ENCODE measurements at regions not wholly inside any gene's neighbourhood (a gene's known extent, or its start where the extent isn't known, plus 50 kb on each side); places are given as distances from the start of the nearest gene placed in this dataset.
A peak's percentile ranks its signal among the peaks of the same experiment; 100 is the strongest.

DNA sequence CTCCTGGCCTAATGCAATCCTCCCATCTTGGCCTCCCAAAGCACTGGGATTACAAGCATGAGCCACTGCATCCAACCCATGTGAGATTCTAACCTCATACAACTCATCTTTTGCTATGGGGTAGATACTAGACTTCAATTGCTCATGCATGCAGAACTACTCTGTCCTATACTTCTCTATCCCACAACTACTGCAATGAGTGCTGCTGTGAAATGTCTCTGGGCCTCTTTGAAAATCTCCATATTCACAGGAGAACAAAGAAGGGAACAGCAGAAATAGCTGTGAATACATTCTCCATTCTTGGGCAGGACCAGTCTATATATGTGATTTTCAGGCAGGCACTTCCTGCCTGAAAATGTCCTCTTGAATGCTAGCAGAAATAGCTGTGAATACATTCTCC, 220.7 kb upstream of the GRIP1 start (continued):
- TF ChIP-seq, protein P1, sequence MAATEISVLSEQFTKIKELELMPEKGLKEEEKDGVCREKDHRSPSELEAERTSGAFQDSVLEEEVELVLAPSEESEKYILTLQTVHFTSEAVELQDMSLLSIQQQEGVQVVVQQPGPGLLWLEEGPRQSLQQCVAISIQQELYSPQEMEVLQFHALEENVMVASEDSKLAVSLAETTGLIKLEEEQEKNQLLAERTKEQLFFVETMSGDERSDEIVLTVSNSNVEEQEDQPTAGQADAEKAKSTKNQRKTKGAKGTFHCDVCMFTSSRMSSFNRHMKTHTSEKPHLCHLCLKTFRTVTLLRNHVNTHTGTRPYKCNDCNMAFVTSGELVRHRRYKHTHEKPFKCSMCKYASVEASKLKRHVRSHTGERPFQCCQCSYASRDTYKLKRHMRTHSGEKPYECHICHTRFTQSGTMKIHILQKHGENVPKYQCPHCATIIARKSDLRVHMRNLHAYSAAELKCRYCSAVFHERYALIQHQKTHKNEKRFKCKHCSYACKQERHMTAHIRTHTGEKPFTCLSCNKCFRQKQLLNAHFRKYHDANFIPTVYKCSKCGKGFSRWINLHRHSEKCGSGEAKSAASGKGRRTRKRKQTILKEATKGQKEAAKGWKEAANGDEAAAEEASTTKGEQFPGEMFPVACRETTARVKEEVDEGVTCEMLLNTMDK (IDR thresholded peaks at IDR 0.05; ENCODE audit: borderline replicate concordance, insufficient read depth, low read depth, low read length, poor library complexity, severe bottlenecking), result no peak
- TF ChIP-seq, protein P2, sequence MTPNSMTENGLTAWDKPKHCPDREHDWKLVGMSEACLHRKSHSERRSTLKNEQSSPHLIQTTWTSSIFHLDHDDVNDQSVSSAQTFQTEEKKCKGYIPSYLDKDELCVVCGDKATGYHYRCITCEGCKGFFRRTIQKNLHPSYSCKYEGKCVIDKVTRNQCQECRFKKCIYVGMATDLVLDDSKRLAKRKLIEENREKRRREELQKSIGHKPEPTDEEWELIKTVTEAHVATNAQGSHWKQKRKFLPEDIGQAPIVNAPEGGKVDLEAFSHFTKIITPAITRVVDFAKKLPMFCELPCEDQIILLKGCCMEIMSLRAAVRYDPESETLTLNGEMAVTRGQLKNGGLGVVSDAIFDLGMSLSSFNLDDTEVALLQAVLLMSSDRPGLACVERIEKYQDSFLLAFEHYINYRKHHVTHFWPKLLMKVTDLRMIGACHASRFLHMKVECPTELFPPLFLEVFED (CRISPR knock-in tag; conservative IDR thresholded peaks at IDR 0.05), result no peak
- TF ChIP-seq BCL6 (CRISPR knock-in tag; IDR thresholded peaks at IDR 0.05), result no peak
- TF ChIP-seq ZNF224 (CRISPR knock-in tag; IDR thresholded peaks at IDR 0.05), result no peak
- no peak for TF ChIP-seq NFYB (IDR thresholded peaks at IDR 0.05; ENCODE audit: extremely low read depth, insufficient read length)

DNA sequence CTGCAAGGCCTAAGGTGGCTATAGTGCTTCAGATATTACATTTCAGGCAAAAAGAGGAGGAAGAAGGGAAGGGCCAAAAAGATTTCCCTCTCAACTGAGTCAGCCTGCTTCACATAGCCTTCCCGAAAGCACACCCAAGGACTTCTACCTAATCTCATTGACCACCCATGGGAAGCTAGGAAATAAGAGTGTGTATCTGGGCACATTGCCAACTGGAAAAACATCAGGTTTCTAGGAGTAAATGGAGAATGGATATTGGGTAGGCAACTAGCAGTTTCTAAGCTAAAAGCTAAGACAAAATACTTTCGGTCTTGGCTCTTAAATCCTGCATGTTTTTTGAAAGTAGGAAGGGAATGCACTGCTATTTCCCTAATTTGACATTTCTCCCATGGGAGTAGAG, 221.7 kb upstream of the GRIP1 start:
- TF ChIP-seq, protein P3, sequence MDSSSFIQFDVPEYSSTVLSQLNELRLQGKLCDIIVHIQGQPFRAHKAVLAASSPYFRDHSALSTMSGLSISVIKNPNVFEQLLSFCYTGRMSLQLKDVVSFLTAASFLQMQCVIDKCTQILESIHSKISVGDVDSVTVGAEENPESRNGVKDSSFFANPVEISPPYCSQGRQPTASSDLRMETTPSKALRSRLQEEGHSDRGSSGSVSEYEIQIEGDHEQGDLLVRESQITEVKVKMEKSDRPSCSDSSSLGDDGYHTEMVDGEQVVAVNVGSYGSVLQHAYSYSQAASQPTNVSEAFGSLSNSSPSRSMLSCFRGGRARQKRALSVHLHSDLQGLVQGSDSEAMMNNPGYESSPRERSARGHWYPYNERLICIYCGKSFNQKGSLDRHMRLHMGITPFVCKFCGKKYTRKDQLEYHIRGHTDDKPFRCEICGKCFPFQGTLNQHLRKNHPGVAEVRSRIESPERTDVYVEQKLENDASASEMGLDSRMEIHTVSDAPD (CRISPR knock-in tag; IDR thresholded peaks at IDR 0.05), result no peak
- no peak for TF ChIP-seq BCL6 (CRISPR knock-in tag; IDR thresholded peaks at IDR 0.05)
- peak; percentile 60 for TF ChIP-seq NFIC (IDR thresholded peaks at IDR 0.05)
- no peak for TF ChIP-seq TGIF2 (CRISPR knock-in tag; IDR thresholded peaks at IDR 0.05)
- intact Hi-C loops (cut with micrococcal nuclease) (no loop called here), in situ Hi-C loops (cut with MboI) (no loop called here)
- POLR2A ChIA-PET, result no interaction called here
- no peaks in the 10 kb centered on the region for H3K36me3 ChIP-seq (ENCODE audit: control insufficient read depth, insufficient read depth, low read length)
- H3K79me2 ChIP-seq (ENCODE audit: control insufficient read depth, insufficient read depth, low read length), result no peaks in the 10 kb centered on the region
- H3K27ac ChIP-seq (ENCODE audit: extremely low read depth, low read depth, low read length), result no peak overlapping the region
- WGBS (ENCODE audit: insufficient coverage, low coverage, missing lambda C conversion rate), result 3% methylated on average over 2 of the region's 2 CpGs
- no peak overlapping the region for H3K4me3 ChIP-seq
- H3K9me1 ChIP-seq (ENCODE audit: control insufficient read depth, insufficient read depth, low read length), result no peaks in the 10 kb centered on the region
- BruUV-seq (replicated peaks), result no TSS peak
- FAIRE-seq, result no peak
- no peaks in the 10 kb centered on the region for H3K9me3 ChIP-seq (replicated peaks; ENCODE audit: control insufficient read depth, insufficient read depth, low read depth, low read length)
- no peak for ATAC-seq
- no peaks in the 10 kb centered on the region; a peak in 1 of 5 replicates for H3K4me1 ChIP-seq (replicated peaks in 1 of 2; ENCODE audit: control insufficient read depth in 2 of 2, insufficient read depth in 2 of 2, low read length in 2 of 2)
- H3K27me3 ChIP-seq (ENCODE audit: control insufficient read depth in 2 of 2, insufficient read depth in 2 of 2, low read length in 2 of 2), result no peaks in the 10 kb centered on the region
- H3K9ac ChIP-seq (ENCODE audit: insufficient read depth in 1 of 2, low read depth in 2 of 2, low read length in 2 of 2), result no peak overlapping the region
- H3K4me2 ChIP-seq (ENCODE audit: insufficient read depth, low read length), result no peak overlapping the region
- H2AFZ ChIP-seq (ENCODE audit: low read depth, low read length), result no peak overlapping the region
- CTCF ChIA-PET (ENCODE audit: low intra/inter-chr PET ratio), result no interaction called here
- no peak for DNase-seq (ENCODE audit: extremely low read depth in 1 of 4, low spot score in 3 of 4)
- H4K20me1 ChIP-seq (replicated peaks; ENCODE audit: control insufficient read depth, insufficient read depth, low read length), result no peaks in the 10 kb centered on the region

Data from K562 (cell line).